H9 (cell line): ENCODE measurements at regions not wholly inside any gene's neighbourhood (a gene's known extent, or its start where the extent isn't known, plus 50 kb on each side); places are given as distances from the start of the nearest gene placed in this dataset.

ENCODE experiments used
- DNase-seq: peaks from one replicate; pipeline ENCODE4 v3.0.0-alpha.2; 2017
- H2AFZ ChIP-seq: one replicate; pipeline ENCODE4 v1.6.1; 2013; ENCODE audit warnings: mild to moderate bottlenecking, low read length, control low read depth, moderate library complexity
- H2AK5ac ChIP-seq: 2 replicates; pipeline ENCODE4 v1.6.1; 2013; ENCODE audit warnings: low read length, control low read depth, mixed read lengths; ENCODE audit not compliant: insufficient read length
- H2BK120ac ChIP-seq: one replicate; pipeline ENCODE4 v1.6.1; 2013; ENCODE audit warnings: low read depth, mild to moderate bottlenecking, low read length, control low read depth, inconsistent platforms; ENCODE audit not compliant: poor library complexity, severe bottlenecking
- H2BK12ac ChIP-seq: 2 replicates; pipeline ENCODE4 v1.6.1; 2013; ENCODE audit warnings: low read length, control low read depth, mixed read lengths, low read depth; ENCODE audit not compliant: insufficient read length
- H2BK15ac ChIP-seq: 2 replicates; pipeline ENCODE4 v1.6.1; 2013; ENCODE audit warnings: low read depth, low read length, control low read depth
- H2BK20ac ChIP-seq: one replicate; pipeline ENCODE4 v1.6.1; 2013; ENCODE audit warnings: low read depth, mild to moderate bottlenecking, low read length, control low read depth, inconsistent platforms; ENCODE audit not compliant: poor library complexity, severe bottlenecking
- H2BK5ac ChIP-seq: 2 replicates; pipeline ENCODE4 v1.6.1; 2013; ENCODE audit warnings: low read length, control low read depth, mixed read lengths; ENCODE audit not compliant: insufficient read length
- H3K14ac ChIP-seq: 2 replicates; pipeline ENCODE4 v1.6.1; 2013; ENCODE audit warnings: low read length, control low read depth; ENCODE audit not compliant: insufficient read depth
- H3K18ac ChIP-seq: 2 replicates; pipeline ENCODE4 v1.6.1; 2013; ENCODE audit warnings: low read depth, mild to moderate bottlenecking, mixed read lengths, low read length, control low read depth; ENCODE audit not compliant: insufficient read length
- H3K23ac ChIP-seq: 2 replicates; pipeline ENCODE4 v1.6.1; 2013; ENCODE audit warnings: low read length, control low read depth, mixed read lengths, low read depth; ENCODE audit not compliant: insufficient read length
- H3K23me2 ChIP-seq: 2 replicates; pipeline ENCODE4 v1.6.1; 2013; ENCODE audit warnings: low read depth, mild to moderate bottlenecking, mixed read lengths, low read length, control low read depth; ENCODE audit not compliant: insufficient read length, poor library complexity, severe bottlenecking
- H3K27ac ChIP-seq: 2 replicates; pipeline ENCODE4 v1.5.1; 2013; ENCODE audit warnings: low read length, control low read depth, mixed read lengths, low read depth; ENCODE audit not compliant: insufficient read length
- H3K27me3 ChIP-seq: 2 replicates; pipeline ENCODE4 v1.6.1; 2013; ENCODE audit warnings: low read length, control low read depth, inconsistent platforms; ENCODE audit not compliant: insufficient read depth
- H3K4ac ChIP-seq: 2 replicates; pipeline ENCODE4 v1.6.1; 2013; ENCODE audit warnings: low read depth, mild to moderate bottlenecking, control low read depth, inconsistent platforms, low read length, moderate library complexity
- H3K4me1 ChIP-seq: 2 replicates; pipeline ENCODE4 v1.6.1; 2013; ENCODE audit warnings: low read length, control low read depth, inconsistent platforms; ENCODE audit not compliant: insufficient read depth
- H3K4me2 ChIP-seq: 2 replicates; pipeline ENCODE4 v1.6.1; 2013; ENCODE audit warnings: low read length, control low read depth, mixed read lengths; ENCODE audit not compliant: insufficient read length, insufficient read depth
- H3K56ac ChIP-seq: 2 replicates; pipeline ENCODE4 v1.6.1; 2013; ENCODE audit warnings: low read depth, mild to moderate bottlenecking, mixed read lengths, low read length, control low read depth; ENCODE audit not compliant: insufficient read length
- H3K79me1 ChIP-seq: 2 replicates; pipeline ENCODE4 v1.6.1; 2013; ENCODE audit warnings: low read depth, mild to moderate bottlenecking, moderate library complexity, low read length, control low read depth, inconsistent platforms; ENCODE audit not compliant: insufficient read depth, poor library complexity, severe bottlenecking
- H3K79me2 ChIP-seq: 2 replicates; pipeline ENCODE4 v1.6.1; 2013; ENCODE audit warnings: low read length, control low read depth, inconsistent platforms; ENCODE audit not compliant: insufficient read depth
- H3K9ac ChIP-seq: 2 replicates; pipeline ENCODE4 v1.6.1; 2013; ENCODE audit warnings: low read length, control low read depth, mixed read lengths; ENCODE audit not compliant: insufficient read length; ENCODE audit errors: extremely low read depth
- H3K9me3 ChIP-seq: one replicate; pipeline ENCODE4 v1.6.1; 2013; ENCODE audit warnings: low read depth, low read length, inconsistent platforms; ENCODE audit not compliant: control insufficient read depth
- H3T11ph ChIP-seq: one replicate; pipeline ENCODE4 v1.6.1; 2013; ENCODE audit warnings: mild to moderate bottlenecking, low read length, control low read depth, inconsistent platforms
- H4K20me1 ChIP-seq: one replicate; pipeline ENCODE4 v1.6.1; 2013; ENCODE audit not compliant: control insufficient read depth, insufficient read length, insufficient read depth
- H4K5ac ChIP-seq: 2 replicates; pipeline ENCODE4 v1.6.1; 2013; ENCODE audit warnings: low read depth, mild to moderate bottlenecking, mixed read lengths, low read length, control low read depth; ENCODE audit not compliant: insufficient read length
- H4K8ac ChIP-seq: replicated peaks from 2 replicates; pipeline ENCODE4 v1.6.1; 2013; ENCODE audit warnings: low read length, control low read depth, mixed read lengths, low read depth; ENCODE audit not compliant: insufficient read length
- H4K91ac ChIP-seq: 2 replicates; pipeline ENCODE4 v1.6.1; 2013; ENCODE audit warnings: low read depth, mild to moderate bottlenecking, moderate library complexity, mixed read lengths, low read length, control low read depth; ENCODE audit not compliant: insufficient read length
- H3K27ac Mint-ChIP-seq, 3 experiments: 2 replicates in 2 of 3; 3 replicates in 1 of 3; pipeline ENCODE4 v1.8.0; 2020 to 2021; ENCODE audit warnings: mixed read lengths in 3 of 3, mild to moderate bottlenecking in 1 of 3, moderate library complexity in 1 of 3
- H3K27me3 Mint-ChIP-seq: 2 replicates; pipeline ENCODE4 v1.8.0; 2021; ENCODE audit warnings: low read depth, mild to moderate bottlenecking, moderate library complexity, mixed read lengths
- H3K36me3 Mint-ChIP-seq, 3 experiments: 2 replicates in 2 of 3; 3 replicates in 1 of 3; pipeline ENCODE4 v1.8.0; 2020 to 2021; ENCODE audit warnings: low read depth in 3 of 3, mixed read lengths in 3 of 3; ENCODE audit not compliant: insufficient read depth in 1 of 3
- H3K4me1 Mint-ChIP-seq, 2 experiments: 2 replicates each; pipeline ENCODE4 v1.8.0; 2020; ENCODE audit warnings: mixed read lengths in 2 of 2
- H3K4me3 Mint-ChIP-seq, 2 experiments: 2 replicates in 1 of 2; 3 replicates in 1 of 2; pipeline ENCODE4 v1.8.0; 2020 to 2021; ENCODE audit warnings: mild to moderate bottlenecking in 2 of 2, mixed read lengths in 2 of 2, moderate library complexity in 1 of 2
- H3K9me3 Mint-ChIP-seq, 2 experiments: 2 replicates in 1 of 2; 3 replicates in 1 of 2; pipeline ENCODE4 v1.8.0; 2020; ENCODE audit warnings: mild to moderate bottlenecking in 2 of 2, mixed read lengths in 2 of 2, moderate library complexity in 1 of 2
- WGBS: extraction: QIAGEN DNeasy Blood & Tissue Kit; methylation state at CpG from one replicate; pipeline ENCODE4 v1.1.7; 2013; ENCODE audit warnings: missing lambda C conversion rate, low lambda C conversion rate, mixed read lengths; ENCODE audit not compliant: insufficient read length; ENCODE audit errors: extremely low coverage; 5-methylcytosine and 5-hydroxymethylcytosine counted together
- TF ChIP-seq, protein P1 (sequence below): fragments of 200-600 bp; sonication (generic); conservative IDR thresholded peaks from 3 replicates; pipeline ENCODE4 v1.8.0; 2021; ENCODE audit warnings: antibody characterized with exemption, mild to moderate bottlenecking

DNA sequence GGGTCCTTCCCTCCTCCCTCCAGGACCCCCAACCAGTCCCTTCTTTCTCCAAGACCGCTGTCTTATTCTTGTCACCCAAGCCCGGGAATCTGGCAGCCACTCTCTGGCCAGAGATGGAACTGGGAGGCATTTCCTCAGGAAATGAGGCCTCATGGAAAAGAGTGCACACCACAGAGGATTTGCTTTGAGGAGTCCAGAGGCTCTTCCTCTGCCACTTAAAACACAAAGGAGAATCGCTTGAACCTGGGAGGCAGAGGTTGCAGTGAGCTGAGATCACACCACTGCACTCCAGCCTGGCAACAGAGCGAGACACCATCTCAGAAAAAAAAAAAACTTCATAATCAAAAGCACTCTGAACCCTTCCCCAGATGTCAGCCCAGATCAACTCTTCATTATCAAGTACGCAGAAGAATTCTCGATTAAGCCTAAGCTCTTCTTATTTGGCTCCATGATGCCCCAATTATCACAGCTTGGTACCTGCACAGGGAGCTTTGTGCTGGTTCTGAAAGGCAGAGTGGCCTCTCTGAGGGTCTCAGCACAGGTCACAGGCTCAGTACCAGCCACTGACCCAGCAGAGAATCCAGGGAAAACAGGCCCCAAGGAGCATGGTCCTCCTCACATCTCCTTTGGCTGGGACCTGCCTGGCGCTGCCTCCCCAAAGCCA lies 82.9 kb upstream of the MAFB start:
- no peak for DNase-seq
- Histone ChIP-seq H3K9ac (no peak overlapping the region), H3K4me2 (no peak overlapping the region), H3T11ph (no peak overlapping the region), H2BK120ac (no peak overlapping the region), H3K79me2 (no peaks in the 10 kb centered on the region), H2BK15ac (no peak overlapping the region), H2BK5ac (no peak overlapping the region), H4K8ac (no peak overlapping the region), H4K91ac (no peak overlapping the region), H3K4ac (no peak overlapping the region), H2BK12ac (no peak overlapping the region), H3K79me1 (no peaks in the 10 kb centered on the region), H2AK5ac (no peak overlapping the region), H2BK20ac (no peak overlapping the region), H3K27ac (no peak overlapping the region), H3K14ac (no peak overlapping the region), H3K56ac (no peak overlapping the region), H3K23ac (no peak overlapping the region), H2AFZ (no peak overlapping the region), H3K4me1 (peaks cover 4% of the 10 kb centered on the region; the same call in 1 of the 2 replicates), H4K20me1 (no peaks in the 10 kb centered on the region), H3K23me2 (no peaks in the 10 kb centered on the region), H3K9me3 (no peaks in the 10 kb centered on the region), H3K18ac (no peak overlapping the region), H4K5ac (no peak overlapping the region), H3K27me3 (no peaks in the 10 kb centered on the region)
- Mint-ChIP-seq H3K4me3 (no peak overlapping the region), H3K36me3 (no peaks in the 10 kb centered on the region), H3K27ac (no peak overlapping the region; a peak in 1 of 7 replicates), H3K27me3 (peaks cover 2% of the 10 kb centered on the region; the same call in 1 of the 2 replicates), H3K9me3 (no peaks in the 10 kb centered on the region), H3K4me1 (peaks cover 16 to 18% of the 10 kb centered on the region in 2 experiments)
- WGBS, result no CpG with 5 or more reads among the region's 7 CpGs
- TF ChIP-seq, protein P1, sequence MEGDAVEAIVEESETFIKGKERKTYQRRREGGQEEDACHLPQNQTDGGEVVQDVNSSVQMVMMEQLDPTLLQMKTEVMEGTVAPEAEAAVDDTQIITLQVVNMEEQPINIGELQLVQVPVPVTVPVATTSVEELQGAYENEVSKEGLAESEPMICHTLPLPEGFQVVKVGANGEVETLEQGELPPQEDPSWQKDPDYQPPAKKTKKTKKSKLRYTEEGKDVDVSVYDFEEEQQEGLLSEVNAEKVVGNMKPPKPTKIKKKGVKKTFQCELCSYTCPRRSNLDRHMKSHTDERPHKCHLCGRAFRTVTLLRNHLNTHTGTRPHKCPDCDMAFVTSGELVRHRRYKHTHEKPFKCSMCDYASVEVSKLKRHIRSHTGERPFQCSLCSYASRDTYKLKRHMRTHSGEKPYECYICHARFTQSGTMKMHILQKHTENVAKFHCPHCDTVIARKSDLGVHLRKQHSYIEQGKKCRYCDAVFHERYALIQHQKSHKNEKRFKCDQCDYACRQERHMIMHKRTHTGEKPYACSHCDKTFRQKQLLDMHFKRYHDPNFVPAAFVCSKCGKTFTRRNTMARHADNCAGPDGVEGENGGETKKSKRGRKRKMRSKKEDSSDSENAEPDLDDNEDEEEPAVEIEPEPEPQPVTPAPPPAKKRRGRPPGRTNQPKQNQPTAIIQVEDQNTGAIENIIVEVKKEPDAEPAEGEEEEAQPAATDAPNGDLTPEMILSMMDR, result no peak
